Liver (tissue), 8 donors: ENCODE measurements at regions not wholly inside any gene's neighbourhood (a gene's known extent, or its start where the extent isn't known, plus 50 kb on each side); places are given as distances from the start of the nearest gene placed in this dataset.

ENCODE experiments used
- DNase-seq: peaks from one replicate; pipeline ENCODE4 v3.0.0-alpha.2; 2017; ENCODE audit warnings: low spot score
- H3K27ac ChIP-seq, 2 donors: one replicate each; pipeline ENCODE4 v1.7.0; 2013; ENCODE audit warnings: inconsistent platforms in 2 of 2, low read length in 2 of 2, control low read depth in 1 of 2, low read depth in 1 of 2, mild to moderate bottlenecking in 1 of 2
- H3K27me3 ChIP-seq, 4 donors: one replicate each; pipeline versions ENCODE4 v1.6.1 to v1.7.0; 2013; ENCODE audit warnings: low read length in 3 of 4, inconsistent platforms in 1 of 4, mild to moderate bottlenecking in 1 of 4, moderate library complexity in 1 of 4; ENCODE audit not compliant: control insufficient read depth in 4 of 4, insufficient read depth in 4 of 4
- H3K36me3 ChIP-seq, 4 donors: one replicate each; pipeline versions ENCODE4 v1.6.1 to v1.7.0; 2013; ENCODE audit warnings: low read length in 3 of 4, mild to moderate bottlenecking in 3 of 4, low read depth in 1 of 4, moderate library complexity in 1 of 4; ENCODE audit not compliant: control insufficient read depth in 4 of 4, insufficient read depth in 3 of 4
- H3K4me1 ChIP-seq, 4 donors: one replicate each; pipeline versions ENCODE4 v1.6.1 to v1.7.0; 2013; ENCODE audit warnings: low read length in 3 of 4, mild to moderate bottlenecking in 3 of 4, moderate library complexity in 1 of 4; ENCODE audit not compliant: control insufficient read depth in 4 of 4, insufficient read depth in 4 of 4
- H3K4me3 ChIP-seq, 3 donors: one replicate each; pipeline versions ENCODE4 v1.6.1 to v1.7.0; 2013; ENCODE audit warnings: low read length in 3 of 3, control low read depth in 1 of 3, low read depth in 1 of 3, mild to moderate bottlenecking in 1 of 3
- H3K9ac ChIP-seq, 2 donors: one replicate each; pipeline ENCODE4 v1.7.0; 2013; ENCODE audit warnings: low read length in 2 of 2, mild to moderate bottlenecking in 2 of 2, moderate library complexity in 2 of 2, control low read depth in 1 of 2, low read depth in 1 of 2
- H3K9me3 ChIP-seq, 4 donors: one replicate each; pipeline versions ENCODE4 v1.6.1 to v1.7.0; 2013; ENCODE audit warnings: low read length in 3 of 4; ENCODE audit not compliant: control insufficient read depth in 4 of 4
- ATF3 ChIP-seq: IDR thresholded peaks from 2 replicates; pipeline ENCODE4 v1.6.1; 2016; ENCODE audit warnings: antibody characterized with exemption
- CTCF ChIP-seq: fragments of 150-350 bp; IDR thresholded peaks from 2 replicates; pipeline ENCODE4 v1.5.1; 2017; ENCODE audit warnings: improper control_type of control experiment, low read depth, low read length; ENCODE audit not compliant: missing input control
- FOXA1 ChIP-seq: IDR thresholded peaks from 2 replicates; pipeline ENCODE4 v1.6.1; 2016; ENCODE audit warnings: antibody characterized with exemption
- FOXA2 ChIP-seq: IDR thresholded peaks from 2 replicates; pipeline ENCODE4 v1.6.1; 2016; ENCODE audit warnings: antibody characterized with exemption
- GABPA ChIP-seq, 2 donors: IDR thresholded peaks in 1 of 2; conservative IDR thresholded peaks in 1 of 2; 2 replicates each; pipeline ENCODE4 v1.6.1; 2016; ENCODE audit warnings: antibody characterized with exemption in 2 of 2, mild to moderate bottlenecking in 1 of 2, moderate library complexity in 1 of 2
- HNF4G ChIP-seq: IDR thresholded peaks from 2 replicates; pipeline ENCODE4 v1.6.1; 2016; ENCODE audit warnings: antibody characterized with exemption
- JUND ChIP-seq, 2 donors: IDR thresholded peaks; 2 replicates each; pipeline ENCODE4 v1.6.1; 2016; ENCODE audit warnings: antibody characterized with exemption in 2 of 2
- NR2F2 ChIP-seq: IDR thresholded peaks from 2 replicates; pipeline ENCODE4 v1.6.1; 2016; ENCODE audit warnings: antibody characterized with exemption
- RAD21 ChIP-seq, 2 donors: IDR thresholded peaks; 2 replicates each; pipeline ENCODE4 v1.6.1; 2016; ENCODE audit warnings: antibody characterized with exemption in 2 of 2, mild to moderate bottlenecking in 2 of 2
- RXRA ChIP-seq, 2 donors: IDR thresholded peaks; 2 replicates each; pipeline ENCODE4 v1.6.1; 2017 to 2018; ENCODE audit warnings: antibody characterized with exemption in 2 of 2, mild to moderate bottlenecking in 1 of 2
- SP1 ChIP-seq: IDR thresholded peaks from 2 replicates; pipeline ENCODE4 v1.6.1; 2018; ENCODE audit warnings: antibody characterized with exemption, mild to moderate bottlenecking
- TAF1 ChIP-seq: conservative IDR thresholded peaks from 2 replicates; pipeline ENCODE4 v1.6.1; 2016; ENCODE audit warnings: antibody characterized with exemption, mild to moderate bottlenecking
- YY1 ChIP-seq: IDR thresholded peaks from 2 replicates; pipeline ENCODE4 v1.6.1; 2016; ENCODE audit warnings: antibody characterized with exemption, mild to moderate bottlenecking
- WGBS: extraction: QIAGEN DNeasy Blood & Tissue Kit; methylation state at CpG from one replicate; pipeline ENCODE4 v1.1.7; 2013; 5-methylcytosine and 5-hydroxymethylcytosine counted together
- TF ChIP-seq, protein P1 (sequence below): IDR thresholded peaks from 2 replicates; pipeline ENCODE4 v1.6.1; 2016; ENCODE audit warnings: antibody characterized with exemption
- TF ChIP-seq, protein P2 (sequence below): IDR thresholded peaks from 2 replicates; pipeline ENCODE4 v1.6.1; 2016; ENCODE audit warnings: antibody characterized with exemption
- donor health status: healthy.
- donor health status: healthy.
- donor health status: healthy.
- donor health status: healthy.
- donor health status: healthy.

- TF ChIP-seq, protein P1, sequence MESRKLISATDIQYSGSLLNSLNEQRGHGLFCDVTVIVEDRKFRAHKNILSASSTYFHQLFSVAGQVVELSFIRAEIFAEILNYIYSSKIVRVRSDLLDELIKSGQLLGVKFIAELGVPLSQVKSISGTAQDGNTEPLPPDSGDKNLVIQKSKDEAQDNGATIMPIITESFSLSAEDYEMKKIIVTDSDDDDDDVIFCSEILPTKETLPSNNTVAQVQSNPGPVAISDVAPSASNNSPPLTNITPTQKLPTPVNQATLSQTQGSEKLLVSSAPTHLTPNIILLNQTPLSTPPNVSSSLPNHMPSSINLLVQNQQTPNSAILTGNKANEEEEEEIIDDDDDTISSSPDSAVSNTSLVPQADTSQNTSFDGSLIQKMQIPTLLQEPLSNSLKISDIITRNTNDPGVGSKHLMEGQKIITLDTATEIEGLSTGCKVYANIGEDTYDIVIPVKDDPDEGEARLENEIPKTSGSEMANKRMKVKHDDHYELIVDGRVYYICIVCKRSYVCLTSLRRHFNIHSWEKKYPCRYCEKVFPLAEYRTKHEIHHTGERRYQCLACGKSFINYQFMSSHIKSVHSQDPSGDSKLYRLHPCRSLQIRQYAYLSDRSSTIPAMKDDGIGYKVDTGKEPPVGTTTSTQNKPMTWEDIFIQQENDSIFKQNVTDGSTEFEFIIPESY = no peak
- TF ChIP-seq CTCF = no peak
- no peak for TF ChIP-seq GABPA (IDR thresholded peaks at IDR 0.05 in 1 of 2, conservative IDR thresholded peaks at IDR 0.05 in 1 of 2)
Observed at GRCh38 chr4:136644279-136644678, 888.0 kb downstream of the PCDH18 start (continued).

- Histone ChIP-seq H3K27me3 (peaks cover 0 to 3% (median 0%) of the 10 kb centered on the region in 4 donors), H3K9ac (no peak overlapping the region), H3K4me1 (no peaks in the 10 kb centered on the region), H3K36me3 (no peaks in the 10 kb centered on the region), H3K27ac (no peak overlapping the region), H3K4me3 (no peak overlapping the region), H3K9me3 (no peaks in the 10 kb centered on the region)
- WGBS = 68% methylated on average over 2 of the region's 2 CpGs
- TF ChIP-seq JUND (IDR thresholded peaks at IDR 0.05) = no peak
- TF ChIP-seq HNF4G = no peak
- no peak for TF ChIP-seq FOXA1
- TF ChIP-seq TAF1 = no peak
- no peak for TF ChIP-seq YY1
- TF ChIP-seq, protein P1 = no peak
- no peak for TF ChIP-seq RXRA (IDR thresholded peaks at IDR 0.05)
- TF ChIP-seq FOXA2 = no peak
- no peak for TF ChIP-seq ATF3
- no peak for TF ChIP-seq NR2F2
- TF ChIP-seq GABPA (IDR thresholded peaks at IDR 0.05 in 1 of 2, conservative IDR thresholded peaks at IDR 0.05 in 1 of 2) = no peak
- TF ChIP-seq, protein P2, sequence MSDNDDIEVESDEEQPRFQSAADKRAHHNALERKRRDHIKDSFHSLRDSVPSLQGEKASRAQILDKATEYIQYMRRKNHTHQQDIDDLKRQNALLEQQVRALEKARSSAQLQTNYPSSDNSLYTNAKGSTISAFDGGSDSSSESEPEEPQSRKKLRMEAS = no peak
- TF ChIP-seq RAD21 (IDR thresholded peaks at IDR 0.05) = no peak
- no peak for DNase-seq
Observed at GRCh38 chr4:136643416-136643815, 888.9 kb downstream of the PCDH18 start.

GRCh38 chr4:136637071-136637777 is 895.1 kb downstream of the PCDH18 start:
- no peak overlapping the region for H3K9ac ChIP-seq
- H3K27ac ChIP-seq = no peak overlapping the region
- no peaks in the 10 kb centered on the region for H3K4me1 ChIP-seq
- peaks cover 0 to 2% (median 0%) of the 10 kb centered on the region in 4 donors for H3K27me3 ChIP-seq
- 60% methylated on average over 9 of the region's 9 CpGs for WGBS
- H3K36me3 ChIP-seq = no peaks in the 10 kb centered on the region
- peak; percentile 15 for TF ChIP-seq CTCF
- peak in 1 of 2 donors; percentile 8 for TF ChIP-seq RAD21 (IDR thresholded peaks at IDR 0.05)
- no peak for TF ChIP-seq SP1
- no peaks in the 10 kb centered on the region for H3K9me3 ChIP-seq
- no peak overlapping the region for H3K4me3 ChIP-seq
- no peak for DNase-seq
